IPS-18c (cell line): ENCODE measurements at regions not wholly inside any gene's neighbourhood (a gene's known extent, or its start where the extent isn't known, plus 50 kb on each side); places are given as distances from the start of the nearest gene placed in this dataset.
"Not testable (repeated sequence)": the region's sequence is repeated elsewhere in the genome, so short reads cannot be mapped to it uniquely, and the experiment has no call there.

Source experiments
- H3K4me3 ChIP-seq: 2 replicates; pipeline ENCODE4 v1.7.0; 2013; ENCODE audit warnings: low read depth, mild to moderate bottlenecking, low read length, moderate library complexity; ENCODE audit not compliant: insufficient read depth
- H3K9me3 ChIP-seq: one replicate; pipeline ENCODE4 v1.6.1; 2013; ENCODE audit warnings: mild to moderate bottlenecking, low read length, moderate library complexity; ENCODE audit not compliant: control insufficient read depth, insufficient read depth

GRCh38 chr7:142457146-142457703 is 199.4 kb upstream of the PRSS58 start:
- Histone ChIP-seq H3K4me3 (no peak overlapping the region), H3K9me3 (no peaks in the 10 kb centered on the region)

- Histone ChIP-seq H3K9me3 (no peaks in the 10 kb centered on the region), H3K4me3 (no peak overlapping the region)
These were observed 197.5 kb upstream of the PRSS58 start for GRCh38 chr7:142455392-142455791.

- no peak overlapping the region for H3K4me3 ChIP-seq
- no peaks in the 10 kb centered on the region for H3K9me3 ChIP-seq
These were observed 197.0 kb upstream of the PRSS58 start for GRCh38 chr7:142454862-142455261.

GRCh38 chr7:142452791-142453190 is 194.9 kb upstream of the PRSS58 start:
- Histone ChIP-seq H3K4me3 (no peak overlapping the region), H3K9me3 (no peaks in the 10 kb centered on the region)

- no peak overlapping the region for H3K4me3 ChIP-seq
- no peaks in the 10 kb centered on the region for H3K9me3 ChIP-seq
These were observed 194.0 kb upstream of the PRSS58 start for GRCh38 chr7:142451817-142452216.

- Histone ChIP-seq H3K9me3 (no peaks in the 10 kb centered on the region), H3K4me3 (no peak overlapping the region)
These were observed 193.4 kb upstream of the PRSS58 start for GRCh38 chr7:142451296-142451695.

GRCh38 chr7:142450695-142451094 is 192.8 kb upstream of the PRSS58 start:
- Histone ChIP-seq H3K9me3 (no peaks in the 10 kb centered on the region), H3K4me3 (no peak overlapping the region)

- H3K9me3 ChIP-seq = no peaks in the 10 kb centered on the region
- no peak overlapping the region for H3K4me3 ChIP-seq
These were observed 192.3 kb upstream of the PRSS58 start for GRCh38 chr7:142450206-142450605.

GRCh38 chr7:142448857-142449256 is 191.0 kb upstream of the PRSS58 start:
- H3K4me3 ChIP-seq, H3K9me3 ChIP-seq: not testable (repeated sequence)

GRCh38 chr7:142447762-142448161 is 189.9 kb upstream of the PRSS58 start:
- H3K9me3 ChIP-seq = no peaks in the 10 kb centered on the region
- no peak overlapping the region for H3K4me3 ChIP-seq

- Histone ChIP-seq H3K9me3 (no peaks in the 10 kb centered on the region), H3K4me3 (no peak overlapping the region)
These were observed 187.3 kb upstream of the PRSS58 start for GRCh38 chr7:142445019-142445686.

- no peak overlapping the region for H3K4me3 ChIP-seq
- H3K9me3 ChIP-seq = no peaks in the 10 kb centered on the region
These were observed 185.6 kb upstream of the PRSS58 start for GRCh38 chr7:142443216-142444010.

- H3K4me3 ChIP-seq = no peak overlapping the region
- no peaks in the 10 kb centered on the region for H3K9me3 ChIP-seq
These were observed 184.5 kb upstream of the PRSS58 start for GRCh38 chr7:142442396-142442795.

- no peak overlapping the region for H3K4me3 ChIP-seq
- H3K9me3 ChIP-seq = no peaks in the 10 kb centered on the region
These were observed 183.1 kb upstream of the PRSS58 start for GRCh38 chr7:142440906-142441411.

GRCh38 chr7:142440219-142440905 is 182.5 kb upstream of the PRSS58 start:
- Histone ChIP-seq H3K4me3 (no peak overlapping the region), H3K9me3 (no peaks in the 10 kb centered on the region)

GRCh38 chr7:142439739-142440138 is 181.9 kb upstream of the PRSS58 start:
- Histone ChIP-seq H3K9me3 (no peaks in the 10 kb centered on the region), H3K4me3 (no peak overlapping the region)

GRCh38 chr7:142438923-142439515 is 181.2 kb upstream of the PRSS58 start:
- Histone ChIP-seq H3K9me3 (no peaks in the 10 kb centered on the region), H3K4me3 (no peak overlapping the region)
